Heart left ventricle (tissue), 16 donors: ENCODE measurements at regions not wholly inside any gene's neighbourhood (a gene's known extent, or its start where the extent isn't known, plus 50 kb on each side); places are given as distances from the start of the nearest gene placed in this dataset.
A peak's percentile ranks its signal among the peaks of the same experiment; 100 is the strongest.

Experiments
- ATAC-seq, 4 donors: fragments of 200-7000 bp; cut with Tn5 transposase; one replicate each; pipeline ENCODE4 v1.9.1; 2020 to 2022; ENCODE audit warnings: moderate library complexity in 4 of 4, mild to moderate bottlenecking in 3 of 4, moderate number of reproducible peaks in 1 of 4
- DNase-seq, 5 donors: peaks; one replicate each; pipeline ENCODE4 v3.0.0-alpha.2; 2020
- H3K27ac ChIP-seq, 12 donors: fragments of 200-600 bp; sonication (generic) in 4 of 12; one replicate each; pipeline versions ENCODE4 v1.5.0 to v1.8.0; 2016 to 2022; ENCODE audit warnings: mild to moderate bottlenecking in 2 of 12
- H3K27me3 ChIP-seq, 9 donors: fragments of 200-600 bp; sonication (generic) in 2 of 9; one replicate each; pipeline versions ENCODE4 v1.5.1 to v1.8.0; 2016 to 2022; ENCODE audit warnings: mild to moderate bottlenecking in 3 of 9
- H3K36me3 ChIP-seq, 9 donors: fragments of 200-600 bp; sonication (generic) in 2 of 9; one replicate each; pipeline versions ENCODE4 v1.5.0 to v1.8.0; 2018 to 2022; ENCODE audit warnings: mild to moderate bottlenecking in 2 of 9
- H3K4me1 ChIP-seq, 12 donors: fragments of 200-600 bp; sonication (generic) in 4 of 12; one replicate each; pipeline versions ENCODE4 v1.5.0 to v1.8.0; 2016 to 2022; ENCODE audit warnings: mild to moderate bottlenecking in 3 of 12
- H3K4me3 ChIP-seq, 12 donors: fragments of 200-600 bp; sonication (generic) in 4 of 12; one replicate each; pipeline versions ENCODE4 v1.5.0 to v1.8.0; 2017 to 2022; ENCODE audit warnings: mild to moderate bottlenecking in 9 of 12, moderate library complexity in 4 of 12
- H3K9me3 ChIP-seq, 12 donors: fragments of 200-600 bp; sonication (generic) in 4 of 12; one replicate each; pipeline versions ENCODE4 v1.5.0 to v1.8.0; 2016 to 2022; ENCODE audit warnings: mild to moderate bottlenecking in 1 of 12
- POLR2A ChIP-seq, 2 donors: fragments of 450-650 bp; IDR thresholded peaks; one replicate each; pipeline ENCODE4 v1.6.1; 2017; ENCODE audit warnings: antibody characterized with exemption in 2 of 2, mild to moderate bottlenecking in 2 of 2, moderate library complexity in 2 of 2
- WGBS, 4 donors: extraction: QIAGEN DNeasy Blood & Tissue Kit in 2 of 4; methylation state at CpG; one replicate each; pipeline versions ENCODE4 v1.1.5 to v1.1.7; 2013 to 2018; 5-methylcytosine and 5-hydroxymethylcytosine counted together
- intact Hi-C, 10 donors: fragments of 100-400 bp; cut with DNase I; formaldehyde crosslinking; loops; one replicate each; pipeline versions ENCODE4 v1.11.1 to v1.14.2; 2022
- TF ChIP-seq, protein P1 (sequence below), 12 donors: fragments of 200-600 bp; sonication (generic) in 4 of 12; IDR thresholded peaks; one replicate each; pipeline versions ENCODE4 v1.5.0 to v1.8.0; 2018 to 2022; ENCODE audit warnings: antibody characterized with exemption in 12 of 12, mild to moderate bottlenecking in 5 of 12
- donor health status: ischemic (EF 13 %, LVEDD 7.1; RV severe dilation, severe dysfunction).
- donor health status: healthy with polysubstance abuse.
- donor health status: DM: no; HTN: yes; CAD: no.
- donor health status: DM: no; HTN: no; CAD: no.
- donor health status: ischemic (EF 25% LVEDD 6.9; RV normal size, moderate dysfunction).
- donor health status: ischemic (EF 25% LVEDD 5.7; RV mildly dilated, moderate dysfunction).
- donor health status: healthy.
- donor health status: DM: yes; HTN: yes; CAD: no.
- donor health status: ischemic (EF 35%, LVEDD 5.7; RV mildly dilated, moderate dysfunction).
- donor health status: nonischemic (EF 11% LVEDD 7.7; RV severe dilation, severe dysfunction).
- donor health status: DM: yes; HTN: yes; CAD: no.
- donor health status: PGD.
- donor health status: ischemic (EF 29% LVEDD 5.4; RV normal size, mild dysfunction).
- donor health status: nonischemic (EF 23%, LVEDD 6.1; RV moderate dilation, normal function).

DNA sequence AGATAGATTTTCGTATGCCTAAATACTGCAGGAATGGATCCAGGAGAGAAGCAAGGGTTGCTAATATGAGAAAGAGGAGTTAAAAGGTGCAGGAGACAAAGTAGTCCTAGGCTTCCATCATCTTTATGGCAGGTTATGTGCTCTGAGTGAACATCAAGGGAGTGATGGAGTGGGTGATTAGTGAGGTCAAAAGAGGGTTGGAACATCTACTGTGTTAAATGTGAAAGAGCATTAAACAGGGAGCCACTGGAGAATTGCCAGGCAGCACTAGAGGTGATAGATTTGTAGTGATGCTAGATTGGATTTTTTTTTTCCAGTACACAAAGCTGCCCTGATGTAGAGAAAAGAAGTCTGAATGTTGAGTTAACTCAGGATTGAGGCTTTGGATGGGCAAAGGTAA is 199.3 kb downstream of the NMUR2 start:
- TF ChIP-seq, protein P1, sequence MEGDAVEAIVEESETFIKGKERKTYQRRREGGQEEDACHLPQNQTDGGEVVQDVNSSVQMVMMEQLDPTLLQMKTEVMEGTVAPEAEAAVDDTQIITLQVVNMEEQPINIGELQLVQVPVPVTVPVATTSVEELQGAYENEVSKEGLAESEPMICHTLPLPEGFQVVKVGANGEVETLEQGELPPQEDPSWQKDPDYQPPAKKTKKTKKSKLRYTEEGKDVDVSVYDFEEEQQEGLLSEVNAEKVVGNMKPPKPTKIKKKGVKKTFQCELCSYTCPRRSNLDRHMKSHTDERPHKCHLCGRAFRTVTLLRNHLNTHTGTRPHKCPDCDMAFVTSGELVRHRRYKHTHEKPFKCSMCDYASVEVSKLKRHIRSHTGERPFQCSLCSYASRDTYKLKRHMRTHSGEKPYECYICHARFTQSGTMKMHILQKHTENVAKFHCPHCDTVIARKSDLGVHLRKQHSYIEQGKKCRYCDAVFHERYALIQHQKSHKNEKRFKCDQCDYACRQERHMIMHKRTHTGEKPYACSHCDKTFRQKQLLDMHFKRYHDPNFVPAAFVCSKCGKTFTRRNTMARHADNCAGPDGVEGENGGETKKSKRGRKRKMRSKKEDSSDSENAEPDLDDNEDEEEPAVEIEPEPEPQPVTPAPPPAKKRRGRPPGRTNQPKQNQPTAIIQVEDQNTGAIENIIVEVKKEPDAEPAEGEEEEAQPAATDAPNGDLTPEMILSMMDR (IDR thresholded peaks at IDR 0.05) = no peak
- TF ChIP-seq POLR2A (IDR thresholded peaks at IDR 0.05) = no peak

DNA sequence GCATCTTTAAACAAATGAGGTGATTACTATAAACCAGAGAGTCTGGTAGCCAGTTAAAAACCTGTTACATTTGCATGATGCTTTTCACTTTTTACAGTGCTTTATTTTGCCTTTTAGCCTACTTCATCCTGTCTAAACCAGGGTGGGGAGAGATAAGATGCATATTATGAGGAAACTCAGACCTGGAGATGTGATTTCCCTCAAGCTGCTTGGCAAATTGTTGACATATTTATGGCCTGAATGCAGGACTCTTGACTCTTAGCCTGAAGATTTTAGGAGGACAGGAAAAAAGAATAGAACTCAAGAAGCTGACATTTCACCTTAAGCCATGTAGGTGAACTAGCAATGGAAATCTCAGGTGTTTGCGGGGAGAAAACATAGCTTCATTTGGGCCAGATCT is 202.8 kb downstream of the NMUR2 start:
- ATAC-seq (no peak), DNase-seq (no peak)
- H3K27ac ChIP-seq = no peak overlapping the region
- no peaks in the 10 kb centered on the region for H3K4me1 ChIP-seq
- TF ChIP-seq, protein P1 (IDR thresholded peaks at IDR 0.05) = no peak
- no peak for TF ChIP-seq POLR2A (IDR thresholded peaks at IDR 0.05)
- H3K36me3 ChIP-seq = no peaks in the 10 kb centered on the region
- H3K9me3 ChIP-seq = no peaks in the 10 kb centered on the region
- H3K27me3 ChIP-seq = no peaks in the 10 kb centered on the region
- H3K4me3 ChIP-seq = no peak overlapping the region
- intact Hi-C loops = no loop called here
- 93 to 100% (median 95%) methylated on average over 1 of the region's 1 CpG for WGBS, 4 donors

More for the DNA sequence above, 199.3 kb downstream of the NMUR2 start:
- no peaks in the 10 kb centered on the region for H3K9me3 ChIP-seq
- no peak overlapping the region for H3K27ac ChIP-seq
- ATAC-seq (no peak), DNase-seq (no peak)
- H3K36me3 ChIP-seq = no peaks in the 10 kb centered on the region
- H3K4me1 ChIP-seq = no peaks in the 10 kb centered on the region
- 0 to 60% (median 33%) methylated on average over 1 of the region's 1 CpG for WGBS, 4 donors
- no peaks in the 10 kb centered on the region for H3K27me3 ChIP-seq
- no peak overlapping the region for H3K4me3 ChIP-seq
- intact Hi-C loops = no loop called here

DNA sequence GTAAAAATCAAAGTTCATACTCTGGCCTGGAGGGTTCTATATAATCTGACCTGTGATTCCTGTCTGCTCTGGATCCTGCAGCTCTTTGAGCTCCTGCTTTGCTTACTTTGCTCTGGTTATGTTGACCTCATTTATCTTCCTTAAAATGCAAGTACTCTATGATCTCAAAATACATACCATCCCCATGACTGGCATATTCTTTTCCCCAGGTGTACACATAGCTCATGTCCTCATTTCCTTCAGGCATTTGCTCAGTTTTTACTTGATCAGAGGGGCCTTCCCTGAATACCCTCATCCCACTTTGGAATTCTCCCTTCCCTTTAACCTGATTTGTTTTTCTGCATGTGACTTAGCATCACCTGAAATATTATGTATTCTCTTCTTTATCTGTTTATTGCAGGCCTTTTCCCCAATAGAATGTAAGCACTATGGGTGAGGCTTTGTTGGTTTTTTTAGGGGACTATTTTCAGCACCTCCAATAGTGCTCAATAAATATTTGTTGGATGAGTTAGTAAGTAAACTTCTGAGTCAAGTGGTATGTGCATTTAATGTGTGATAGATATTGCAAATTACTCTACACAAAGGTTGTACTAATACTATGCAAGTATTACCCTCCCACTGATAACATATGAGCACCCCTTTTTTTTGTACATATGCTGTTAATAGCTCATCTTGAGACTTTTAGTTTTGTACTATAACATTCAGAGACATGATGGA is 211.5 kb downstream of the NMUR2 start:
- no peak for ATAC-seq
- Histone ChIP-seq H3K9me3 (peaks cover 0 to 12% (median 0%) of the 10 kb centered on the region in 12 donors), H3K27ac (no peak overlapping the region), H3K4me3 (no peak overlapping the region), H3K27me3 (no peaks in the 10 kb centered on the region), H3K4me1 (peaks cover 0 to 2% (median 0%) of the 10 kb centered on the region in 12 donors), H3K36me3 (no peaks in the 10 kb centered on the region)
- no peak for DNase-seq
- no peak for TF ChIP-seq POLR2A (IDR thresholded peaks at IDR 0.05)
- TF ChIP-seq, protein P1 (IDR thresholded peaks at IDR 0.05) = no peak
- intact Hi-C loops = no loop called here

GRCh38 chr5:152188251-152188650 is 216.8 kb downstream of the NMUR2 start:
- intact Hi-C loops = no loop called here
- Histone ChIP-seq H3K9me3 (peaks cover 0 to 20% (median 0%) of the 10 kb centered on the region in 12 donors), H3K27me3 (no peaks in the 10 kb centered on the region), H3K27ac (peak overlapping the region in 1 of 12 donors; percentile 52), H3K36me3 (no peaks in the 10 kb centered on the region), H3K4me1 (peaks cover 0 to 17% (median 4%) of the 10 kb centered on the region in 12 donors), H3K4me3 (no peak overlapping the region)
- ATAC-seq (peak; percentile 33 to 70 (median 48)), DNase-seq (no peak)
- TF ChIP-seq, protein P1 (IDR thresholded peaks at IDR 0.05) = no peak
- TF ChIP-seq POLR2A (IDR thresholded peaks at IDR 0.05) = no peak
